HG02571 (cell line): ENCODE measurements at regions not wholly inside any gene's neighbourhood (a gene's known extent, or its start where the extent isn't known, plus 50 kb on each side); places are given as distances from the start of the nearest gene placed in this dataset.

ENCODE experiments used
- ATAC-seq: cut with Tn5 transposase; IDR thresholded peaks from one replicate; pipeline ENCODE4 v1.9.1; 2021; ENCODE audit warnings: mild to moderate bottlenecking, moderate library complexity; ENCODE audit not compliant: unreplicated experiment

GRCh38 chr12:87930033-87930432 is 99.2 kb downstream of the C12orf50 start:
- no peak for ATAC-seq

- no peak for ATAC-seq
Measured at GRCh38 chr12:87929346-87929745, 99.9 kb downstream of the C12orf50 start.

- ATAC-seq, result no peak
Measured at GRCh38 chr12:87928031-87928430, 101.2 kb downstream of the C12orf50 start.

GRCh38 chr12:87925021-87925420 is 104.2 kb downstream of the C12orf50 start:
- ATAC-seq, result no peak

- no peak for ATAC-seq
Measured at GRCh38 chr12:87924149-87924548, 105.1 kb downstream of the C12orf50 start.

GRCh38 chr12:87923361-87923760 is 105.8 kb downstream of the C12orf50 start:
- no peak for ATAC-seq

GRCh38 chr12:87922736-87923135 is 106.5 kb downstream of the C12orf50 start:
- ATAC-seq, result no peak

GRCh38 chr12:87921621-87922020 is 107.6 kb downstream of the C12orf50 start:
- ATAC-seq, result no peak

GRCh38 chr12:87920139-87920538 is 109.1 kb downstream of the C12orf50 start:
- no peak for ATAC-seq

- ATAC-seq, result no peak
Measured at GRCh38 chr12:87901457-87901856, 127.7 kb downstream of the C12orf50 start.

- ATAC-seq, result no peak
Measured at GRCh38 chr12:87897662-87898061, 131.5 kb downstream of the C12orf50 start.

GRCh38 chr12:87883806-87884205 is 145.4 kb downstream of the C12orf50 start:
- no peak for ATAC-seq

- no peak for ATAC-seq
Measured at GRCh38 chr12:87879141-87879540, 150.1 kb downstream of the C12orf50 start.

- no peak for ATAC-seq
Measured at GRCh38 chr12:87870493-87871460, 158.4 kb downstream of the C12orf50 start.

- no peak for ATAC-seq
Measured at GRCh38 chr12:87870061-87870460, 159.1 kb downstream of the C12orf50 start.

- ATAC-seq, result no peak
Measured at GRCh38 chr12:87866578-87867292, 162.5 kb downstream of the C12orf50 start.

- ATAC-seq, result no peak
Measured at GRCh38 chr12:87861791-87862190, 167.4 kb downstream of the C12orf50 start.

- no peak for ATAC-seq
Measured at GRCh38 chr12:87853448-87854003, 175.7 kb downstream of the C12orf50 start.

GRCh38 chr12:87849074-87849473 is 180.1 kb downstream of the C12orf50 start:
- ATAC-seq, result no peak

- no peak for ATAC-seq
Measured at GRCh38 chr12:87848248-87848868, 180.8 kb downstream of the C12orf50 start.

GRCh38 chr12:87847147-87847546 is 182.1 kb downstream of the C12orf50 start:
- no peak for ATAC-seq
